ENCODE measurements at regions not wholly inside any gene's neighbourhood (a gene's known extent, or its start where the extent isn't known, plus 50 kb on each side); places are given as distances from the start of the nearest gene placed in this dataset.
A peak's percentile ranks its signal among the peaks of the same experiment; 100 is the strongest.

DNA sequence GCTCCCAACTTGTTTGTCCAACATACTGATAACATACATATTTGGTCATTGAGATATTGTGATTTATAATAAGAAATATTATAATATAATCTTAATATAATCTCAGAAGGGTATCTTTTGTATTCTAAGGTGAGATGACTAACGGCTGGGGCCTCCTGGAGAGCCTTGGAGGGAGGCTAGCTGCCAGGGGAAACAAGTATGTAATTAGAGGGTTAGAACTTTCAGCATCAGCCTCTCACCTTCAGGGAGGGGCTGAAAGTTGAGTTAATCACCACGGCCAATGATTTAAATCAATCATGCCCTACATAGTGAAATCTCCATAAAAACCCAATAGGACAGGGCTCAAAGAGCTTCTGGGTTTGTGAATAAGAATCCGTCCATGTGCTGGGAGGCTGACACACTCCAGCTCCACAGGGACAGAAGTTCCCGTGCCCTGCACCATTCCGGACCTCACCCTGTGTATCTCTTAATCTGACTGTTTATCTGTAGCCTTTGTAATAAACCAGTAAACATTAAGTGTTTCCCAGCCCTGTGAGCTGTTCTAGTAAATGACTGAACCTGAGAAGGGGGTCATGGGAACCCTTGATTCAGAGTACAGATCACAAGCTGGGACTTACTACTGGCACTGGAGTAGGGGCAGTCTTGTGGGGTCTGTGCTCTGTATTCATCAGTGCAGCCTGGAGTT, 86.3 kb upstream of the STEAP1B start:
- TF ChIP-seq, protein P1, sequence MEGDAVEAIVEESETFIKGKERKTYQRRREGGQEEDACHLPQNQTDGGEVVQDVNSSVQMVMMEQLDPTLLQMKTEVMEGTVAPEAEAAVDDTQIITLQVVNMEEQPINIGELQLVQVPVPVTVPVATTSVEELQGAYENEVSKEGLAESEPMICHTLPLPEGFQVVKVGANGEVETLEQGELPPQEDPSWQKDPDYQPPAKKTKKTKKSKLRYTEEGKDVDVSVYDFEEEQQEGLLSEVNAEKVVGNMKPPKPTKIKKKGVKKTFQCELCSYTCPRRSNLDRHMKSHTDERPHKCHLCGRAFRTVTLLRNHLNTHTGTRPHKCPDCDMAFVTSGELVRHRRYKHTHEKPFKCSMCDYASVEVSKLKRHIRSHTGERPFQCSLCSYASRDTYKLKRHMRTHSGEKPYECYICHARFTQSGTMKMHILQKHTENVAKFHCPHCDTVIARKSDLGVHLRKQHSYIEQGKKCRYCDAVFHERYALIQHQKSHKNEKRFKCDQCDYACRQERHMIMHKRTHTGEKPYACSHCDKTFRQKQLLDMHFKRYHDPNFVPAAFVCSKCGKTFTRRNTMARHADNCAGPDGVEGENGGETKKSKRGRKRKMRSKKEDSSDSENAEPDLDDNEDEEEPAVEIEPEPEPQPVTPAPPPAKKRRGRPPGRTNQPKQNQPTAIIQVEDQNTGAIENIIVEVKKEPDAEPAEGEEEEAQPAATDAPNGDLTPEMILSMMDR (conservative IDR thresholded peaks at IDR 0.05; ENCODE audit: low read depth, low read length) = no peak
- no peak overlapping the region for H3K4me3 ChIP-seq (ENCODE audit: low read depth, low read length)
- peak; percentile 56 for DNase-seq (ENCODE audit: low read depth)

DNA sequence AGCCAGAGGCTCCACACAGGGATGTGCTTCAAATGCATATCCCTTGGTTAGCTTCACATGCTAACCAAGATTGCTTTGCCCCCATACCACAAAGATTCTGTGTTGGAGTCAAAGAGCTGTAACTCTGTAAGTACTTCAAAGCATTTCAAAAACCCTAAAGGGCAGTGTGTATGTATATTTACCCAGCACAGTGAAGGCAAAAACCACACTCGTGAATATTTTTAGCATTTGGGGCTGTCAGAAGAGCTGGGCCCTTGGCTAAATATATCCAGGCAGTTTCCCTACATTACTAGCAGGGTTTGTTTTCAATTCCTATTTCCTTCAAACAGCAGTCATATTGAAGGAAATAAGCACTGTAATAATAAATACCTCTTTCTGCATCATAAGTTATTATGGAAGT, 84.2 kb upstream of the STEAP1B start:
- DNase-seq (ENCODE audit: low read depth) = no peak
- no peak overlapping the region for H3K4me3 ChIP-seq (ENCODE audit: low read depth, low read length)
- TF ChIP-seq, protein P1 (conservative IDR thresholded peaks at IDR 0.05; ENCODE audit: low read depth, low read length) = no peak

DNA sequence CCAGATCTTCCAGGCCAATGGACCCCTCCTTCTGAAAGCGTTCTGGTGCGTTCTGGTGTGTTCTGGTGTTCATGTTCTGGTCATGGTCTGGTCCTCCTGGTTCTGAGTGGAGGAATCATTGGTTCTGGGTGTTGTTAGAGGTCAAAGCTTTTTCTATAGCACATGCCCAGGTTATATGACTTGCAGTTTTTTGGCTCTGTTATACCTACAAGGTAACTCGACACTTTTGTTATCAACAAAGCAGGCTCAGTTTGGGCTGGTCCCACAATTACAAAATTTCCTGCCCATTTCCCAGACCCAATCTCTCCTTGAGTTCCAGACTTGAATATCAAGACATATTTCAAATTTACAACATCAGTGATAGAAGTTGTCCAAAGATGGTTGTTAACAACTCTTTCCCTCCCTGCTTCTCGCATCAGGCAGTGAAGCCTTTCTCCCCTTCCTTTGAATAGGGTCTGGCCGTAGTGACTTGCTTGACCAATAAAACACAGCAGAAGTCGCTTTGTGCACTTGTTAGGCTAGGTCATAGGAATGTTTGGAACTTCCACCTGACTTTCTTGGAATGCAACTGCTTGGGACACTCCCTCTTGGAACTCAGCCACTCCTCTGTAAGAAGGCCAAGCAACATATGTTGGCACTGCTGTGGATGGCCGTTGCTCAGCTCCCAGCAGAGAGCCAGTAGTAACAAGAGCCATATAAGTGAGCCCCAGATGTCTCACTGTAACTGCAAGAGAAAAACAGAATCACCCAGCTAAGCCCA, 83.1 kb upstream of the STEAP1B start:
- peak; percentile 93 for DNase-seq (ENCODE audit: low read depth)
- TF ChIP-seq, protein P1 (conservative IDR thresholded peaks at IDR 0.05; ENCODE audit: low read depth, low read length) = no peak
- H3K4me3 ChIP-seq (ENCODE audit: low read depth, low read length) = no peak overlapping the region

DNA sequence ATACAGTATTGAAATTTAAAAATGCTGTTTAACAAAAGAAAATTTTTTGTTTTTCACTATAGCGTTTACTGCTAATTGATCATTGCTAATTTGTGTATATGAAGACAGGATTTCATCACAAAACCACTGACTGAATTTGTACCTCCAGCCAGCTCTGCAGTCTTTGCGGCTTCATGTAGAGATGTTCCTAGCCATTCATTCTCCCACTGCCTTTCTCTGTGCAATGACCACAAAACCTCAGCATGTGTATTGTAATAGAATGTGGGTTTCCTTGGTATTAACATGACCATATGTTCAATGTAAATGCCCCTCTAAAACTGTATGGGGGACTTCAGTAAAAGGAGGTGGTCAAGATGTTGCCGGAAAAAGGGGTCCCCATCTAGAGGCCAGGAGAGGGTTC, 81.1 kb upstream of the STEAP1B start:
- DNase-seq (ENCODE audit: low read depth) = no peak

DNA sequence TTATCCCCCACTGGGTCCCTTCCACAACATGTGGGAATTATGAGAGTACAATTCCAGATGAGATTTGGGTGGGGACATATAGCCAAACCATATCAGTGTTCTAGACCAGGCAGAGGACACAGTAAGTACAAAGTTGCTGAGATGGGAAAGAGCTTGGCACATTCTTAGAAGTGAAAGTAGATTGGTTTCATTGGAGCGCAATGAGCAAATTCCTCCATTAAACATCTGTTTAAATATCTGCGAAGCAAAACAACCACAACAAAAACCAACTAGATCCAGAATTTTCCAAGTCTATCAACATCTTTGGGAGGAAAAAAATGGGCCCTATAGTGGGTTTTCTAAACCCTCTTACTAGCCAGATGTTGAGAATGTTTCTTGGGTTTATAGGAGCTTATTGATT, 80.0 kb upstream of the STEAP1B start:
- H3K4me3 ChIP-seq (ENCODE audit: low read depth, low read length) = no peak overlapping the region
- TF ChIP-seq, protein P1 (conservative IDR thresholded peaks at IDR 0.05; ENCODE audit: low read depth, low read length) = no peak
- no peak for DNase-seq (ENCODE audit: low read depth)

More for the DNA sequence above, 81.1 kb upstream of the STEAP1B start:
- TF ChIP-seq, protein P1 (conservative IDR thresholded peaks at IDR 0.05; ENCODE audit: low read depth, low read length) = no peak
- no peak overlapping the region for H3K4me3 ChIP-seq (ENCODE audit: low read depth, low read length)

DNA sequence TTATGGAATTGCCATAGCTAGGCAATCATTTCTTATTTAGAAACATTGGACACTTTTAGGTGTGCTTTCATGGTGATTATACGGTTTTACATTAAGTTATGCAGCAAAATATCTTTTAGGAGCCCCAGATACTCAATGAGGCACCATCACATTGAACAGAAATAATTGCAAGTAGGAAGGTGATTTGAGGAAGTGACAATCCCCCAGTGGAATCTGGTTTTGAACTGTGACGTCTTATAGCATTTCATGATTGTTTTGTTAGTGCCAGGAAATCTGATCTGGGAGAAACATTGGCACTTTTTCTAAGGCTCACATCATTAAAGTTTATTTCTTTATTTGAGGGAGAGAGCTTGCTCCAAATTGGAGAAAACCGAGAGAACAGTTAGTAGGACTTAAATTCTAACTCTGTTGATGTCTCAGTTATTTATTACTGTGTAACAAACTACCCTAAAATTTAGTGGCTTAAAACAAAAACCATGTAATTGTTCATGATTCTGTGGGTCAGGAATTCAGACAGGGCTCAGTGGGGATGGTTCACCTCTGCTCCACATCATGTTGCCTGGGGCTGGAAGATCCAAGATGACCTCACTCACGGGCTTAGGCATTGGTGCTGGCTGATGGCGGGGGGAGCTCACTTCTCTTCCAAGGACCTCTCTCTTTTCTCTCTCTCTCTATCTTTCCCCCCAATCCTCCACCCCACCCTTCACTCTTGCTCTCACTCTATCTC, 78.2 kb upstream of the STEAP1B start:
- TF ChIP-seq, protein P1 (conservative IDR thresholded peaks at IDR 0.05; ENCODE audit: low read depth, low read length) = no peak
- H3K4me3 ChIP-seq (ENCODE audit: low read depth, low read length) = no peak overlapping the region
- peak; percentile 76 for DNase-seq (ENCODE audit: low read depth)
